ENCODE measurements at regions not wholly inside any gene's neighbourhood (a gene's known extent, or its start where the extent isn't known, plus 50 kb on each side); places are given as distances from the start of the nearest gene placed in this dataset.

DNA sequence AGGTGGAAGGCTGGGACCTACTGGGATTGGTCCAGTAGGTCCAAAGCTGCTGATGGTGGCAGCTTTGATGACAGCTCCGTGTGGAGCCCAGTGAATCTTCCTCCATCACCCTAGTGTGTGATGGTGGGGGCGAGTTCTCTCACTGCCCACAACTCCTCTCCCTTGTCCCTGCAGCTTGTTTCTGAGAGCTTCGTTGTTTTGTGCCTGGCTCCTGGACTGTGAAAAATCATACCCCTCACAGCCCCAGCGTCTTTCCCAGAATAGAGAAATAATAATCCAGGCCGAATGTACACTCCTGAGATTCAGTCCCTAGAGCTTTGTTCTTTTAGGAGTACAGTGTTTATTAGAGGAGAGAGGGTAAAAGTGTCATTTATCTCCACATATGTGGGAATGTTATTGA, 372.2 kb downstream of the ENC1 start:
- Histone ChIP-seq H3K36me3 (ENCODE audit: control insufficient read depth in 2 of 2, insufficient read depth in 1 of 2, low read length in 2 of 2) (no peaks in the 10 kb centered on the region), H3K4me3 (ENCODE audit: low read depth, low read length) (no peak overlapping the region), H3K9me3 (ENCODE audit: control insufficient read depth, insufficient read depth, low read depth, low read length) (no peaks in the 10 kb centered on the region), H3K27ac (ENCODE audit: extremely low read depth, low read depth, low read length) (no peak overlapping the region), H3K4me1 (ENCODE audit: control insufficient read depth, insufficient read depth, low read length) (no peaks in the 10 kb centered on the region)
- POLR2A ChIA-PET: no interaction called here
- CTCF ChIA-PET: no interaction called here
- TF ChIP-seq, protein P1, sequence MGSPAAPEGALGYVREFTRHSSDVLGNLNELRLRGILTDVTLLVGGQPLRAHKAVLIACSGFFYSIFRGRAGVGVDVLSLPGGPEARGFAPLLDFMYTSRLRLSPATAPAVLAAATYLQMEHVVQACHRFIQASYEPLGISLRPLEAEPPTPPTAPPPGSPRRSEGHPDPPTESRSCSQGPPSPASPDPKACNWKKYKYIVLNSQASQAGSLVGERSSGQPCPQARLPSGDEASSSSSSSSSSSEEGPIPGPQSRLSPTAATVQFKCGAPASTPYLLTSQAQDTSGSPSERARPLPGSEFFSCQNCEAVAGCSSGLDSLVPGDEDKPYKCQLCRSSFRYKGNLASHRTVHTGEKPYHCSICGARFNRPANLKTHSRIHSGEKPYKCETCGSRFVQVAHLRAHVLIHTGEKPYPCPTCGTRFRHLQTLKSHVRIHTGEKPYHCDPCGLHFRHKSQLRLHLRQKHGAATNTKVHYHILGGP (tag by site-specific recombination; IDR thresholded peaks at IDR 0.05): no peak
- TF ChIP-seq ZNF792 (tag by site-specific recombination; IDR thresholded peaks at IDR 0.05): no peak
- TF ChIP-seq, protein P2, sequence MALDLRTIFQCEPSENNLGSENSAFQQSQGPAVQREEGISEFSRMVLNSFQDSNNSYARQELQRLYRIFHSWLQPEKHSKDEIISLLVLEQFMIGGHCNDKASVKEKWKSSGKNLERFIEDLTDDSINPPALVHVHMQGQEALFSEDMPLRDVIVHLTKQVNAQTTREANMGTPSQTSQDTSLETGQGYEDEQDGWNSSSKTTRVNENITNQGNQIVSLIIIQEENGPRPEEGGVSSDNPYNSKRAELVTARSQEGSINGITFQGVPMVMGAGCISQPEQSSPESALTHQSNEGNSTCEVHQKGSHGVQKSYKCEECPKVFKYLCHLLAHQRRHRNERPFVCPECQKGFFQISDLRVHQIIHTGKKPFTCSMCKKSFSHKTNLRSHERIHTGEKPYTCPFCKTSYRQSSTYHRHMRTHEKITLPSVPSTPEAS (tag by site-specific recombination; IDR thresholded peaks at IDR 0.05): no peak
- no peak for TF ChIP-seq ZNF112 (tag by site-specific recombination; IDR thresholded peaks at IDR 0.05)
- TF ChIP-seq ZNF10 (tag by site-specific recombination; IDR thresholded peaks at IDR 0.05): no peak
- TF ChIP-seq TCF7L2 (IDR thresholded peaks at IDR 0.05; ENCODE audit: borderline replicate concordance, low read depth, low read length): no peak
- TF ChIP-seq ZNF24 (tag by site-specific recombination; IDR thresholded peaks at IDR 0.05): no peak
- TF ChIP-seq, protein P3, sequence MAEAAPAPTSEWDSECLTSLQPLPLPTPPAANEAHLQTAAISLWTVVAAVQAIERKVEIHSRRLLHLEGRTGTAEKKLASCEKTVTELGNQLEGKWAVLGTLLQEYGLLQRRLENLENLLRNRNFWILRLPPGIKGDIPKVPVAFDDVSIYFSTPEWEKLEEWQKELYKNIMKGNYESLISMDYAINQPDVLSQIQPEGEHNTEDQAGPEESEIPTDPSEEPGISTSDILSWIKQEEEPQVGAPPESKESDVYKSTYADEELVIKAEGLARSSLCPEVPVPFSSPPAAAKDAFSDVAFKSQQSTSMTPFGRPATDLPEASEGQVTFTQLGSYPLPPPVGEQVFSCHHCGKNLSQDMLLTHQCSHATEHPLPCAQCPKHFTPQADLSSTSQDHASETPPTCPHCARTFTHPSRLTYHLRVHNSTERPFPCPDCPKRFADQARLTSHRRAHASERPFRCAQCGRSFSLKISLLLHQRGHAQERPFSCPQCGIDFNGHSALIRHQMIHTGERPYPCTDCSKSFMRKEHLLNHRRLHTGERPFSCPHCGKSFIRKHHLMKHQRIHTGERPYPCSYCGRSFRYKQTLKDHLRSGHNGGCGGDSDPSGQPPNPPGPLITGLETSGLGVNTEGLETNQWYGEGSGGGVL (tag by site-specific recombination; IDR thresholded peaks at IDR 0.05): no peak
- TF ChIP-seq, protein P4, sequence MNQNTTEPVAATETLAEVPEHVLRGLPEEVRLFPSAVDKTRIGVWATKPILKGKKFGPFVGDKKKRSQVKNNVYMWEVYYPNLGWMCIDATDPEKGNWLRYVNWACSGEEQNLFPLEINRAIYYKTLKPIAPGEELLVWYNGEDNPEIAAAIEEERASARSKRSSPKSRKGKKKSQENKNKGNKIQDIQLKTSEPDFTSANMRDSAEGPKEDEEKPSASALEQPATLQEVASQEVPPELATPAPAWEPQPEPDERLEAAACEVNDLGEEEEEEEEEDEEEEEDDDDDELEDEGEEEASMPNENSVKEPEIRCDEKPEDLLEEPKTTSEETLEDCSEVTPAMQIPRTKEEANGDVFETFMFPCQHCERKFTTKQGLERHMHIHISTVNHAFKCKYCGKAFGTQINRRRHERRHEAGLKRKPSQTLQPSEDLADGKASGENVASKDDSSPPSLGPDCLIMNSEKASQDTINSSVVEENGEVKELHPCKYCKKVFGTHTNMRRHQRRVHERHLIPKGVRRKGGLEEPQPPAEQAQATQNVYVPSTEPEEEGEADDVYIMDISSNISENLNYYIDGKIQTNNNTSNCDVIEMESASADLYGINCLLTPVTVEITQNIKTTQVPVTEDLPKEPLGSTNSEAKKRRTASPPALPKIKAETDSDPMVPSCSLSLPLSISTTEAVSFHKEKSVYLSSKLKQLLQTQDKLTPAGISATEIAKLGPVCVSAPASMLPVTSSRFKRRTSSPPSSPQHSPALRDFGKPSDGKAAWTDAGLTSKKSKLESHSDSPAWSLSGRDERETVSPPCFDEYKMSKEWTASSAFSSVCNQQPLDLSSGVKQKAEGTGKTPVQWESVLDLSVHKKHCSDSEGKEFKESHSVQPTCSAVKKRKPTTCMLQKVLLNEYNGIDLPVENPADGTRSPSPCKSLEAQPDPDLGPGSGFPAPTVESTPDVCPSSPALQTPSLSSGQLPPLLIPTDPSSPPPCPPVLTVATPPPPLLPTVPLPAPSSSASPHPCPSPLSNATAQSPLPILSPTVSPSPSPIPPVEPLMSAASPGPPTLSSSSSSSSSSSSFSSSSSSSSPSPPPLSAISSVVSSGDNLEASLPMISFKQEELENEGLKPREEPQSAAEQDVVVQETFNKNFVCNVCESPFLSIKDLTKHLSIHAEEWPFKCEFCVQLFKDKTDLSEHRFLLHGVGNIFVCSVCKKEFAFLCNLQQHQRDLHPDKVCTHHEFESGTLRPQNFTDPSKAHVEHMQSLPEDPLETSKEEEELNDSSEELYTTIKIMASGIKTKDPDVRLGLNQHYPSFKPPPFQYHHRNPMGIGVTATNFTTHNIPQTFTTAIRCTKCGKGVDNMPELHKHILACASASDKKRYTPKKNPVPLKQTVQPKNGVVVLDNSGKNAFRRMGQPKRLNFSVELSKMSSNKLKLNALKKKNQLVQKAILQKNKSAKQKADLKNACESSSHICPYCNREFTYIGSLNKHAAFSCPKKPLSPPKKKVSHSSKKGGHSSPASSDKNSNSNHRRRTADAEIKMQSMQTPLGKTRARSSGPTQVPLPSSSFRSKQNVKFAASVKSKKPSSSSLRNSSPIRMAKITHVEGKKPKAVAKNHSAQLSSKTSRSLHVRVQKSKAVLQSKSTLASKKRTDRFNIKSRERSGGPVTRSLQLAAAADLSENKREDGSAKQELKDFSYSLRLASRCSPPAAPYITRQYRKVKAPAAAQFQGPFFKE (tag by site-specific recombination; IDR thresholded peaks at IDR 0.05; ENCODE audit: borderline replicate concordance): no peak
- no peak for TF ChIP-seq ZNF747 (tag by site-specific recombination; IDR thresholded peaks at IDR 0.05)
- no peak for TF ChIP-seq MZF1 (tag by site-specific recombination; IDR thresholded peaks at IDR 0.05; ENCODE audit: borderline replicate concordance)

DNA sequence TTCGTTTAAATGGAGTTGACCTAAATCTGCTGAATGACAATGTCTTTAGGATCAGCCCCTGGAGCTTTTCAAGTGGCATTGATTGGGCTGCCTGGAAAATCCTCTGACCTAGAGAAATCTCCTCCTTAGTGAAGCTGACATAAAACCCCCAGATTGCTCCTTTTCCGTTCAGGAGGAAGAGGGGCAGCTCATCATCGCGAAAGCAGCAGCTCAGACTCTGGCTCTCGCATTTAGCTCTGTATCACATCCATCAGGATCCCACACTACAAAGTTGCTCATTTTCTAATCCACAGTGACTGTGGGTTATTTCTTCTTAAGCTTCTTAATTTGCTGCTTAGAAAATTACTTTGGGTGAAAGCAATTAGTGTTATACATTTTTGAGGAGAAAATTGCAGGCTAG, 373.7 kb downstream of the ENC1 start:
- no peak overlapping the region for H3K27ac ChIP-seq (ENCODE audit: extremely low read depth, low read depth, low read length)
- CTCF ChIA-PET: interaction anchor here (0.6 to 1.3 kb wide), 2 partner anchors 43 to 210 kb away, joined by 3 to 5 read pairs; no protein-coding TSS in a partner anchor

More for the DNA sequence above, 373.7 kb downstream of the ENC1 start:
- POLR2A ChIA-PET: interaction anchor here (0.6 kb wide), 1 partner anchor 40 kb away, joined by 3 read pairs; no protein-coding TSS in a partner anchor
- no peaks in the 10 kb centered on the region for H3K9me3 ChIP-seq (ENCODE audit: control insufficient read depth, insufficient read depth, low read depth, low read length)
- H3K36me3 ChIP-seq (ENCODE audit: control insufficient read depth in 2 of 2, insufficient read depth in 1 of 2, low read length in 2 of 2): no peaks in the 10 kb centered on the region
- no peak overlapping the region for H3K4me3 ChIP-seq (ENCODE audit: low read depth, low read length)
- no peak for TF ChIP-seq ZNF600 (tag by site-specific recombination; IDR thresholded peaks at IDR 0.05)
- H3K4me1 ChIP-seq (ENCODE audit: control insufficient read depth, insufficient read depth, low read length): no peaks in the 10 kb centered on the region; the same call in 1 of the 2 replicates

Data from HEK293 (cell line).